Neutrophil (primary cell): ENCODE measurements at regions not wholly inside any gene's neighbourhood (a gene's known extent, or its start where the extent isn't known, plus 50 kb on each side); places are given as distances from the start of the nearest gene placed in this dataset.

Experiments
- H3K27ac ChIP-seq: fragments of 200-600 bp; sonication (generic); 2 replicates; pipeline ENCODE4 v1.5.1; 2016; ENCODE audit warnings: mild to moderate bottlenecking, moderate library complexity
- H3K27me3 ChIP-seq: fragments of 200-600 bp; sonication (generic); 2 replicates; pipeline ENCODE4 v1.6.0; 2016; ENCODE audit warnings: mild to moderate bottlenecking
- H3K36me3 ChIP-seq: fragments of 200-600 bp; sonication (generic); 2 replicates; pipeline ENCODE4 v1.5.1; 2017
- H3K4me1 ChIP-seq, 2 experiments: fragments of 200-600 bp in 1 of 2; sonication (generic) in 1 of 2; 1 replicate in 1 of 2; 2 replicates in 1 of 2; pipeline versions ENCODE4 v1.5.1 to v1.6.1; 2013 to 2016; ENCODE audit warnings: low read depth in 1 of 2, low read length in 1 of 2, mild to moderate bottlenecking in 1 of 2, moderate library complexity in 1 of 2; ENCODE audit not compliant: control insufficient read depth in 1 of 2, insufficient read depth in 1 of 2
- H3K4me3 ChIP-seq, 2 experiments: fragments of 200-600 bp in 1 of 2; sonication (generic) in 1 of 2; 1 replicate in 1 of 2; 2 replicates in 1 of 2; pipeline ENCODE4 v1.5.1; 2013 to 2016; ENCODE audit warnings: low read depth in 1 of 2, low read length in 1 of 2, mild to moderate bottlenecking in 1 of 2, moderate library complexity in 1 of 2
- H3K9me3 ChIP-seq: fragments of 200-600 bp; sonication (generic); 2 replicates; pipeline ENCODE4 v1.5.1; 2016
- CTCF ChIP-seq: fragments of 200-600 bp; sonication (generic); IDR thresholded peaks from 2 replicates; pipeline ENCODE4 v1.5.1; 2016; ENCODE audit warnings: antibody characterized with exemption

GRCh38 chr11:109814824-109815223 lies 278.4 kb upstream of the ZC3H12C start:
- Histone ChIP-seq H3K4me3 (no peak overlapping the region), H3K36me3 (no peaks in the 10 kb centered on the region), H3K9me3 (no peaks in the 10 kb centered on the region), H3K4me1 (no peaks in the 10 kb centered on the region), H3K27ac (no peak overlapping the region), H3K27me3 (no peaks in the 10 kb centered on the region)
- TF ChIP-seq CTCF, result no peak

- H3K27ac ChIP-seq, result no peak overlapping the region
- TF ChIP-seq CTCF, result no peak
- no peak overlapping the region for H3K4me3 ChIP-seq
- no peaks in the 10 kb centered on the region for H3K36me3 ChIP-seq
- no peaks in the 10 kb centered on the region for H3K27me3 ChIP-seq
- H3K4me1 ChIP-seq, result no peaks in the 10 kb centered on the region
- no peaks in the 10 kb centered on the region for H3K9me3 ChIP-seq
Measured at GRCh38 chr11:109815500-109816150, 277.6 kb upstream of the ZC3H12C start.

GRCh38 chr11:109818290-109818689 lies 274.9 kb upstream of the ZC3H12C start:
- H3K27me3 ChIP-seq, result no peaks in the 10 kb centered on the region
- no peaks in the 10 kb centered on the region for H3K9me3 ChIP-seq
- H3K36me3 ChIP-seq, result no peaks in the 10 kb centered on the region
- H3K4me1 ChIP-seq, result no peaks in the 10 kb centered on the region
- H3K4me3 ChIP-seq, result no peak overlapping the region
- no peak for TF ChIP-seq CTCF
- H3K27ac ChIP-seq, result no peak overlapping the region

- no peak overlapping the region for H3K4me3 ChIP-seq
- no peaks in the 10 kb centered on the region for H3K9me3 ChIP-seq
- no peaks in the 10 kb centered on the region for H3K4me1 ChIP-seq
- TF ChIP-seq CTCF, result no peak
- H3K27ac ChIP-seq, result no peak overlapping the region
- H3K36me3 ChIP-seq, result no peaks in the 10 kb centered on the region
- H3K27me3 ChIP-seq, result no peaks in the 10 kb centered on the region
Measured at GRCh38 chr11:109819410-109819809, 273.8 kb upstream of the ZC3H12C start.

GRCh38 chr11:109821511-109821910 lies 271.7 kb upstream of the ZC3H12C start:
- no peak for TF ChIP-seq CTCF
- H3K4me1 ChIP-seq, result no peaks in the 10 kb centered on the region
- H3K27ac ChIP-seq, result no peak overlapping the region
- H3K36me3 ChIP-seq, result no peaks in the 10 kb centered on the region
- H3K9me3 ChIP-seq, result no peaks in the 10 kb centered on the region
- no peak overlapping the region for H3K4me3 ChIP-seq
- H3K27me3 ChIP-seq, result no peaks in the 10 kb centered on the region
